Hepatocyte (in vitro differentiated cells): ENCODE measurements at regions not wholly inside any gene's neighbourhood (a gene's known extent, or its start where the extent isn't known, plus 50 kb on each side); places are given as distances from the start of the nearest gene placed in this dataset.

ENCODE experiments used
- DNase-seq: peaks from one replicate; pipeline ENCODE4 v3.0.0-alpha.2; 2016; ENCODE audit warnings: low spot score
- H2AFZ ChIP-seq: fragments of 200-600 bp; sonication (generic); 2 replicates; pipeline ENCODE4 v1.6.0; 2016; ENCODE audit warnings: antibody characterized with exemption, mild to moderate bottlenecking
- H3K27ac ChIP-seq: fragments of 200-600 bp; sonication (generic); 2 replicates; pipeline ENCODE4 v1.5.1; 2016; ENCODE audit warnings: mild to moderate bottlenecking
- H3K27me3 ChIP-seq: fragments of 200-600 bp; sonication (generic); 2 replicates; pipeline ENCODE4 v1.6.1; 2016
- H3K36me3 ChIP-seq: fragments of 200-600 bp; sonication (generic); replicated peaks from 2 replicates; pipeline ENCODE4 v1.5.1; 2016; ENCODE audit warnings: low read depth; ENCODE audit not compliant: insufficient read depth
- H3K4me1 ChIP-seq: fragments of 200-600 bp; sonication (generic); 2 replicates; pipeline ENCODE4 v1.5.1; 2016; ENCODE audit warnings: mild to moderate bottlenecking, moderate library complexity; ENCODE audit not compliant: insufficient read depth
- H3K4me2 ChIP-seq: fragments of 200-600 bp; sonication (generic); 2 replicates; pipeline ENCODE4 v1.6.0; 2016
- H3K4me3 ChIP-seq: fragments of 200-600 bp; sonication (generic); 2 replicates; pipeline ENCODE4 v1.5.1; 2016; ENCODE audit warnings: mild to moderate bottlenecking
- H3K79me2 ChIP-seq: fragments of 200-600 bp; sonication (generic); 2 replicates; pipeline ENCODE4 v1.6.0; 2017; ENCODE audit warnings: mild to moderate bottlenecking
- H3K9me2 ChIP-seq: fragments of 200-600 bp; sonication (generic); replicated peaks from 2 replicates; pipeline ENCODE4 v1.6.0; 2017; ENCODE audit warnings: mild to moderate bottlenecking; ENCODE audit not compliant: insufficient read depth
- H3K9me3 ChIP-seq: fragments of 200-600 bp; sonication (generic); 2 replicates; pipeline ENCODE4 v1.5.1; 2016; ENCODE audit warnings: low read depth, mild to moderate bottlenecking
- H4K20me1 ChIP-seq: fragments of 200-600 bp; sonication (generic); 2 replicates; pipeline ENCODE4 v1.6.0; 2016; ENCODE audit warnings: mild to moderate bottlenecking; ENCODE audit not compliant: insufficient read depth, poor library complexity, severe bottlenecking
- CTCF ChIP-seq: fragments of 200-600 bp; sonication (generic); IDR thresholded peaks from 2 replicates; pipeline ENCODE4 v1.5.1; 2016; ENCODE audit warnings: antibody characterized with exemption, mild to moderate bottlenecking; ENCODE audit not compliant: poor library complexity
- EZH2 ChIP-seq: fragments of 200-600 bp; sonication (generic); IDR thresholded peaks from 2 replicates; pipeline ENCODE4 v1.6.1; 2016; ENCODE audit warnings: antibody characterized with exemption, mild to moderate bottlenecking, borderline replicate concordance
- EZH2phosphoT487 ChIP-seq: fragments of 200-600 bp; sonication (generic); IDR thresholded peaks from one replicate; pipeline ENCODE4 v1.6.1; 2018; ENCODE audit warnings: antibody characterized with exemption, mild to moderate bottlenecking, low read depth, moderate library complexity; ENCODE audit not compliant: unreplicated experiment, severe bottlenecking
- WGBS: methylation state at CpG from one replicate; pipeline ENCODE4 v1.1.6; 2016; ENCODE audit warnings: low lambda C conversion rate; ENCODE audit errors: missing lambda C conversion rate; 5-methylcytosine and 5-hydroxymethylcytosine counted together

GRCh38 chrX:39163581-39164126, 362.4 kb downstream of the MID1IP1 start:
- H3K9me2 ChIP-seq, result no peaks in the 10 kb centered on the region
- H3K27ac ChIP-seq, result no peak overlapping the region
- DNase-seq, result no peak
- no peak for TF ChIP-seq EZH2phosphoT487
- no peak for TF ChIP-seq EZH2
- TF ChIP-seq CTCF, result no peak
- no peak overlapping the region for H2AFZ ChIP-seq
- H3K79me2 ChIP-seq, result no peaks in the 10 kb centered on the region
- no peak overlapping the region for H3K4me3 ChIP-seq
- H4K20me1 ChIP-seq, result no peaks in the 10 kb centered on the region
- H3K4me1 ChIP-seq, result no peaks in the 10 kb centered on the region
- H3K4me2 ChIP-seq, result no peak overlapping the region
- H3K9me3 ChIP-seq, result no peaks in the 10 kb centered on the region
- 87% methylated on average over 3 of the region's 3 CpGs for WGBS
- H3K27me3 ChIP-seq, result no peaks in the 10 kb centered on the region
- H3K36me3 ChIP-seq, result no peaks in the 10 kb centered on the region

DNA sequence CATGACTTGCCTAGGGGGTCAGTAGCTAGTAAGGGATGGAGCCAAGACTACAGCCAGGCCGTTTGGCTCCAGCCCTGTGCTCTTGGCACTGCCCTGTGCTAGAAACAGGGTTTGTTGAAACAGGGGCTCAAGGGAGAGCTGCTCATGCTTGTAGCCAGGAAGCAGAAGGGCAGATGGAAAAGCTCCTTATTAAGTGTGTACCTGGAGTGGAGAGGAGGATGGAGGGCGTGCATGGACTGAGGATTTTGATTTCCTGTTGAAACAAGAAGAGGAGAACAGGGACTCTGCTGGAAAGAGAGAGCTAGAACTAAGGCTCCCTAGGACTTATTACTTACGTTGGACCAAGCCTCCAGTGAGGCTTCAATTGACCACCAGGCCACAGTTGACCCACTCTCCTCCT, 363.0 kb downstream of the MID1IP1 start:
- H3K4me3 ChIP-seq, result no peak overlapping the region
- H3K4me1 ChIP-seq, result no peaks in the 10 kb centered on the region
- H3K27me3 ChIP-seq, result no peaks in the 10 kb centered on the region
- H2AFZ ChIP-seq, result no peak overlapping the region
- H3K36me3 ChIP-seq, result no peaks in the 10 kb centered on the region
- no peaks in the 10 kb centered on the region for H3K9me3 ChIP-seq
- H3K27ac ChIP-seq, result no peak overlapping the region
- 60% methylated on average over 3 of the region's 3 CpGs for WGBS
- H3K4me2 ChIP-seq, result no peak overlapping the region
- no peaks in the 10 kb centered on the region for H3K9me2 ChIP-seq
- no peak for TF ChIP-seq CTCF
- no peak for TF ChIP-seq EZH2
- TF ChIP-seq EZH2phosphoT487, result no peak
- DNase-seq, result no peak
- H3K79me2 ChIP-seq, result no peaks in the 10 kb centered on the region
- no peaks in the 10 kb centered on the region for H4K20me1 ChIP-seq

DNA sequence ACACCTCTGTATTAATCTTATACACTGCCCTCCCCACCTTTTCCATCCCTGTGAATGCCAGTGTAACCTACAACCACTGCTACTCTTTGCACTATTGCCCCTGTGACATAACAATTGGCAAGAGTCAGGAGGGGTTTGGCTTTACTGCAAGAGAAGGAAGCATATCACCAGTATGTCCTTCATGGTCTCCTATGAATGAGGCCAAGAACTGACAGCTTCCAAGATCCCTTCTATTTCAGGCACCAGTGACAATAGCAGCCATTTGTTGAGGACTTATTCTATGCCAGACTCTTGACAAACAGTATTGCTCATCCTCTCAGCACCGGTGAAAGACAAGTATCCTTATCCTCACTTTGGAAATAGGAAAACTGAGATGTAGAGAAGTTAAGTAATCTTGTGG, 363.9 kb downstream of the MID1IP1 start:
- Histone ChIP-seq H3K4me3 (no peak overlapping the region), H3K4me1 (no peaks in the 10 kb centered on the region), H3K36me3 (no peaks in the 10 kb centered on the region), H3K9me3 (no peaks in the 10 kb centered on the region), H4K20me1 (no peaks in the 10 kb centered on the region), H3K79me2 (no peaks in the 10 kb centered on the region), H3K4me2 (no peak overlapping the region), H3K27ac (no peak overlapping the region), H3K27me3 (no peaks in the 10 kb centered on the region), H2AFZ (no peak overlapping the region), H3K9me2 (no peaks in the 10 kb centered on the region)
- WGBS, result 95% methylated on average over 1 of the region's 1 CpG
- no peak for DNase-seq
- TF ChIP-seq CTCF (no peak), EZH2phosphoT487 (no peak), EZH2 (no peak)

GRCh38 chrX:39165773-39166172, 364.5 kb downstream of the MID1IP1 start:
- no peaks in the 10 kb centered on the region for H4K20me1 ChIP-seq
- 97% methylated on average over 4 of the region's 4 CpGs for WGBS
- no peaks in the 10 kb centered on the region for H3K4me1 ChIP-seq
- no peaks in the 10 kb centered on the region for H3K36me3 ChIP-seq
- H3K79me2 ChIP-seq, result no peaks in the 10 kb centered on the region
- no peaks in the 10 kb centered on the region for H3K9me2 ChIP-seq
- no peak overlapping the region for H3K4me3 ChIP-seq
- no peak overlapping the region for H2AFZ ChIP-seq
- no peak for DNase-seq
- no peak overlapping the region for H3K4me2 ChIP-seq
- no peaks in the 10 kb centered on the region for H3K9me3 ChIP-seq
- TF ChIP-seq CTCF (no peak), EZH2 (no peak), EZH2phosphoT487 (no peak)
- H3K27ac ChIP-seq, result no peak overlapping the region
- no peaks in the 10 kb centered on the region for H3K27me3 ChIP-seq
